ENCODE measurements at regions not wholly inside any gene's neighbourhood (a gene's known extent, or its start where the extent isn't known, plus 50 kb on each side); places are given as distances from the start of the nearest gene placed in this dataset.

GRCh38 chr12:116465856-116466255 lies 93.3 kb upstream of the MAP1LC3B2 start:
- H3K36me3 ChIP-seq (ENCODE audit: control insufficient read depth, insufficient read depth, low read length) = no peaks in the 10 kb centered on the region
- DNase-seq (ENCODE audit: low read depth) = no peak
- H3K27me3 ChIP-seq (ENCODE audit: control insufficient read depth, insufficient read depth, low read length) = no peaks in the 10 kb centered on the region
- H3K4me3 ChIP-seq (ENCODE audit: low read depth, low read length) = no peak overlapping the region
- ChIA-PET POLR2A (no interaction called here), CTCF (interaction anchor here (0.6 to 1.3 kb wide), 3 partner anchors 22 to 1212 kb away, joined by 3 to 4 read pairs (median 3); no protein-coding TSS in a partner anchor)
- TF ChIP-seq CTCF (IDR thresholded peaks at IDR 0.05; ENCODE audit: insufficient read depth, low read depth, low read length) = no peak

- CTCF ChIA-PET = interaction anchor here (1.1 to 1.3 kb wide), 2 partner anchors 21 to 48 kb away, joined by 3 to 4 read pairs; no protein-coding TSS in a partner anchor
- Histone ChIP-seq H3K36me3 (ENCODE audit: control insufficient read depth, insufficient read depth, low read length) (no peaks in the 10 kb centered on the region), H3K27me3 (ENCODE audit: control insufficient read depth, insufficient read depth, low read length) (no peaks in the 10 kb centered on the region), H3K4me3 (ENCODE audit: low read depth, low read length) (no peak overlapping the region)
- POLR2A ChIA-PET = no interaction called here
- no peak for DNase-seq (ENCODE audit: low read depth)
- no peak for TF ChIP-seq CTCF (IDR thresholded peaks at IDR 0.05; ENCODE audit: insufficient read depth, low read depth, low read length)
Measured at GRCh38 chr12:116466536-116466935, 92.6 kb upstream of the MAP1LC3B2 start.

GRCh38 chr12:116469344-116469743 lies 89.8 kb upstream of the MAP1LC3B2 start:
- DNase-seq (ENCODE audit: low read depth) = no peak
- Histone ChIP-seq H3K27me3 (ENCODE audit: control insufficient read depth, insufficient read depth, low read length) (no peaks in the 10 kb centered on the region), H3K4me3 (ENCODE audit: low read depth, low read length) (no peak overlapping the region), H3K36me3 (ENCODE audit: control insufficient read depth, insufficient read depth, low read length) (no peaks in the 10 kb centered on the region)
- ChIA-PET CTCF (no interaction called here), POLR2A (no interaction called here)
- no peak for TF ChIP-seq CTCF (IDR thresholded peaks at IDR 0.05; ENCODE audit: insufficient read depth, low read depth, low read length)

- H3K36me3 ChIP-seq (ENCODE audit: control insufficient read depth, insufficient read depth, low read length) = no peaks in the 10 kb centered on the region
- no peak overlapping the region for H3K4me3 ChIP-seq (ENCODE audit: low read depth, low read length)
- CTCF ChIA-PET = interaction anchor here (0.6 kb wide), 1 partner anchor 149 kb away, joined by 3 read pairs; no protein-coding TSS in a partner anchor
- peaks cover 1% of the 10 kb centered on the region; the same call in 1 of the 2 replicates for H3K27me3 ChIP-seq (ENCODE audit: control insufficient read depth, insufficient read depth, low read length)
- DNase-seq (ENCODE audit: low read depth) = no peak
- POLR2A ChIA-PET = no interaction called here
- TF ChIP-seq CTCF (IDR thresholded peaks at IDR 0.05; ENCODE audit: insufficient read depth, low read depth, low read length) = no peak
Measured at GRCh38 chr12:116471544-116471943, 87.6 kb upstream of the MAP1LC3B2 start.

GRCh38 chr12:116472193-116472592 lies 87.0 kb upstream of the MAP1LC3B2 start:
- no peaks in the 10 kb centered on the region for H3K36me3 ChIP-seq (ENCODE audit: control insufficient read depth, insufficient read depth, low read length)
- ChIA-PET CTCF (no interaction called here), POLR2A (no interaction called here)
- peaks cover 2% of the 10 kb centered on the region; the same call in 1 of the 2 replicates for H3K27me3 ChIP-seq (ENCODE audit: control insufficient read depth, insufficient read depth, low read length)
- no peak for DNase-seq (ENCODE audit: low read depth)
- TF ChIP-seq CTCF (IDR thresholded peaks at IDR 0.05; ENCODE audit: insufficient read depth, low read depth, low read length) = no peak
- no peak overlapping the region for H3K4me3 ChIP-seq (ENCODE audit: low read depth, low read length)
